ENCODE measurements at regions not wholly inside any gene's neighbourhood (a gene's known extent, or its start where the extent isn't known, plus 50 kb on each side); places are given as distances from the start of the nearest gene placed in this dataset.

DNA sequence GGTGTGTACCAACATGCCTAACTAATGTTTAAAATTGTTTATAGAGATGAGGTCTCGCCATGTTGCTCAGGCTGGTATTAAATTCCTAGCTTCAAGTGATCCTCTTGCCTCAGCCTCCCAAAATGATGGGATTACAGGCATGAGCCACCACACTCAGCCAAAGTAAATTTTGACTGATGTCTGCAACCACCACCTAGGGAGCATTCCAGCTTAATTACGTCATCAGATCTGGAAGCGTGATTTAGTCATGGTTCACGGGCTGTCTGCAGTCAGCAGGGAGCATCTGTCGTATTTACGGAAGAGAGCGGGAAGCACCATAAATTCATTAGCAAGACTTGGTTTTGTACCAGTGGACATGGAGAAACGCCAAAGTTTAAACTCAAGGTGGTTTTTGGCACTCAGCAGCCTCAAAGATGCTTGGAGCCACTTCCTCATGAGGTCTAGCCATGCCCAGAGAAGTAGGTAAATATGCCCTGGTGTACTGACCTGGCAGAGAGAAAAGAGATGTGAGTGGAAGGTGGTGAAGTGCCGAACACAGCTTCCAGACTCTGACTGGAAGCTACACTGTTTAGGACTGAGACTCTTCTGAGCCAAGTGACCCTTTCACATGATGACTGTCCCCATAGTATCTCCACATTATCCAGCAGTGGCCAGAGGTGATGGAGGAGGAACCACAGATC, 60.8 kb upstream of the SLC35F3 start:
- TF ChIP-seq CTCF (IDR thresholded peaks at IDR 0.05) (no peak), POLR2A (IDR thresholded peaks at IDR 0.05) (no peak)
